HepG2 (cell line): ENCODE measurements at regions not wholly inside any gene's neighbourhood (a gene's known extent, or its start where the extent isn't known, plus 50 kb on each side); places are given as distances from the start of the nearest gene placed in this dataset.

Experiments
- ARID5B ChIP-seq: IDR thresholded peaks from 2 replicates; pipeline ENCODE4 v1.4.0; 2020; ENCODE audit warnings: mild to moderate bottlenecking, missing genetic modification reagents
- CREBL2 ChIP-seq: sonication (generic); formaldehyde crosslinking; IDR thresholded peaks from 2 replicates; pipeline ENCODE4 v1.8.1; 2023; ENCODE audit warnings: missing genetic modification reagents, mild to moderate bottlenecking, borderline replicate concordance
- ELF4 ChIP-seq: sonication (generic); formaldehyde crosslinking; IDR thresholded peaks from 2 replicates; pipeline ENCODE4 v1.5.0; 2020; ENCODE audit warnings: missing genetic modification reagents, mild to moderate bottlenecking, moderate library complexity, borderline replicate concordance
- HOMEZ ChIP-seq: IDR thresholded peaks from 2 replicates; pipeline ENCODE4 v1.6.1; 2016; ENCODE audit warnings: low read depth
- KDM1A ChIP-seq: IDR thresholded peaks from 2 replicates; pipeline ENCODE4 v1.6.1; 2016; ENCODE audit warnings: missing compliant biosample characterization
- MED1 ChIP-seq: sonication (generic); formaldehyde crosslinking; IDR thresholded peaks from 2 replicates; pipeline ENCODE4 v1.4.0; 2020; ENCODE audit warnings: missing genetic modification reagents
- SAP130 ChIP-seq: IDR thresholded peaks from 2 replicates; pipeline ENCODE4 v1.6.1; 2016; ENCODE audit warnings: low read depth
- ZNF281 ChIP-seq: sonication (generic); formaldehyde crosslinking; IDR thresholded peaks from 2 replicates; pipeline ENCODE4 v1.4.0; 2020; ENCODE audit warnings: missing genetic modification reagents, borderline replicate concordance
- ZNF432 ChIP-seq: sonication (generic); formaldehyde crosslinking; IDR thresholded peaks from 2 replicates; pipeline ENCODE4 v1.5.0; 2020; ENCODE audit warnings: missing genetic modification reagents, mild to moderate bottlenecking, borderline replicate concordance
- TF ChIP-seq, protein P1 (sequence below): sonication (generic); formaldehyde crosslinking; IDR thresholded peaks from 2 replicates; pipeline ENCODE4 v1.4.0; 2020; ENCODE audit warnings: missing genetic modification reagents
- TF ChIP-seq, protein P2 (sequence below): sonication (generic); formaldehyde crosslinking; IDR thresholded peaks from 2 replicates; pipeline ENCODE4 v1.8.0; 2022; ENCODE audit warnings: missing genetic modification reagents, low read depth, mild to moderate bottlenecking, borderline replicate concordance
- TF ChIP-seq, protein P3 (sequence below): IDR thresholded peaks from 2 replicates; pipeline ENCODE4 v1.6.1; 2016; ENCODE audit warnings: low read depth, missing genetic modification reagents, missing compliant biosample characterization

- TF ChIP-seq ZNF281 (CRISPR knock-in tag), result peak; percentile 89; the same call in 1 of the 2 replicates
- TF ChIP-seq, protein P1, sequence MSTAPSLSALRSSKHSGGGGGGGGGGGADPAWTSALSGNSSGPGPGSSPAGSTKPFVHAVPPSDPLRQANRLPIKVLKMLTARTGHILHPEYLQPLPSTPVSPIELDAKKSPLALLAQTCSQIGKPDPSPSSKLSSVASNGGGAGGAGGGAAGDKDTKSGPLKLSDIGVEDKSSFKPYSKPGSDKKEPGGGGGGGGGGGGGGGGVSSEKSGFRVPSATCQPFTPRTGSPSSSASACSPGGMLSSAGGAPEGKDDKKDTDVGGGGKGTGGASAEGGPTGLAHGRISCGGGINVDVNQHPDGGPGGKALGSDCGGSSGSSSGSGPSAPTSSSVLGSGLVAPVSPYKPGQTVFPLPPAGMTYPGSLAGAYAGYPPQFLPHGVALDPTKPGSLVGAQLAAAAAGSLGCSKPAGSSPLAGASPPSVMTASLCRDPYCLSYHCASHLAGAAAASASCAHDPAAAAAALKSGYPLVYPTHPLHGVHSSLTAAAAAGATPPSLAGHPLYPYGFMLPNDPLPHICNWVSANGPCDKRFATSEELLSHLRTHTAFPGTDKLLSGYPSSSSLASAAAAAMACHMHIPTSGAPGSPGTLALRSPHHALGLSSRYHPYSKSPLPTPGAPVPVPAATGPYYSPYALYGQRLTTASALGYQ, result peak; percentile 48; the same call in 1 of the 2 replicates
- TF ChIP-seq, protein P2, sequence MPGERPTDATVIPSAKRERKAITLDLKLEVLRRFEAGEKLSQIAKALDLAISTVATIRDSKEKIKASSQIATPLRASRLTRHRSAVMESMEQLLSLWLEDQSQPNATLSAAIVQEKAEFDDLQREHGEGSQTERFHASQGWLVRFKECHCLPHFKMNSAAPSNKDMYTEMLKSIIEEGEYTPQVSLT (CRISPR knock-in tag), result 0 out of 2 replicates have a peak, but pooled peaks have one; percentile 41
- TF ChIP-seq ZNF432, result no peak
- TF ChIP-seq, protein P3, sequence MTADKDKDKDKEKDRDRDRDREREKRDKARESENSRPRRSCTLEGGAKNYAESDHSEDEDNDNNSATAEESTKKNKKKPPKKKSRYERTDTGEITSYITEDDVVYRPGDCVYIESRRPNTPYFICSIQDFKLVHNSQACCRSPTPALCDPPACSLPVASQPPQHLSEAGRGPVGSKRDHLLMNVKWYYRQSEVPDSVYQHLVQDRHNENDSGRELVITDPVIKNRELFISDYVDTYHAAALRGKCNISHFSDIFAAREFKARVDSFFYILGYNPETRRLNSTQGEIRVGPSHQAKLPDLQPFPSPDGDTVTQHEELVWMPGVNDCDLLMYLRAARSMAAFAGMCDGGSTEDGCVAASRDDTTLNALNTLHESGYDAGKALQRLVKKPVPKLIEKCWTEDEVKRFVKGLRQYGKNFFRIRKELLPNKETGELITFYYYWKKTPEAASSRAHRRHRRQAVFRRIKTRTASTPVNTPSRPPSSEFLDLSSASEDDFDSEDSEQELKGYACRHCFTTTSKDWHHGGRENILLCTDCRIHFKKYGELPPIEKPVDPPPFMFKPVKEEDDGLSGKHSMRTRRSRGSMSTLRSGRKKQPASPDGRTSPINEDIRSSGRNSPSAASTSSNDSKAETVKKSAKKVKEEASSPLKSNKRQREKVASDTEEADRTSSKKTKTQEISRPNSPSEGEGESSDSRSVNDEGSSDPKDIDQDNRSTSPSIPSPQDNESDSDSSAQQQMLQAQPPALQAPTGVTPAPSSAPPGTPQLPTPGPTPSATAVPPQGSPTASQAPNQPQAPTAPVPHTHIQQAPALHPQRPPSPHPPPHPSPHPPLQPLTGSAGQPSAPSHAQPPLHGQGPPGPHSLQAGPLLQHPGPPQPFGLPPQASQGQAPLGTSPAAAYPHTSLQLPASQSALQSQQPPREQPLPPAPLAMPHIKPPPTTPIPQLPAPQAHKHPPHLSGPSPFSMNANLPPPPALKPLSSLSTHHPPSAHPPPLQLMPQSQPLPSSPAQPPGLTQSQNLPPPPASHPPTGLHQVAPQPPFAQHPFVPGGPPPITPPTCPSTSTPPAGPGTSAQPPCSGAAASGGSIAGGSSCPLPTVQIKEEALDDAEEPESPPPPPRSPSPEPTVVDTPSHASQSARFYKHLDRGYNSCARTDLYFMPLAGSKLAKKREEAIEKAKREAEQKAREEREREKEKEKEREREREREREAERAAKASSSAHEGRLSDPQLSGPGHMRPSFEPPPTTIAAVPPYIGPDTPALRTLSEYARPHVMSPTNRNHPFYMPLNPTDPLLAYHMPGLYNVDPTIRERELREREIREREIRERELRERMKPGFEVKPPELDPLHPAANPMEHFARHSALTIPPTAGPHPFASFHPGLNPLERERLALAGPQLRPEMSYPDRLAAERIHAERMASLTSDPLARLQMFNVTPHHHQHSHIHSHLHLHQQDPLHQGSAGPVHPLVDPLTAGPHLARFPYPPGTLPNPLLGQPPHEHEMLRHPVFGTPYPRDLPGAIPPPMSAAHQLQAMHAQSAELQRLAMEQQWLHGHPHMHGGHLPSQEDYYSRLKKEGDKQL (CRISPR knock-in tag), result peak; percentile 92
- peak; percentile 72 for TF ChIP-seq MED1 (CRISPR knock-in tag)
- peak; percentile 69 for TF ChIP-seq SAP130 (CRISPR knock-in tag)
- peak; percentile 89; the same call in 1 of the 2 replicates for TF ChIP-seq HOMEZ
- TF ChIP-seq KDM1A (CRISPR knock-in tag), result peak; percentile 47
- TF ChIP-seq ARID5B (CRISPR knock-in tag), result peak; percentile 99
- TF ChIP-seq ELF4 (CRISPR knock-in tag), result no peak
- no peak for TF ChIP-seq CREBL2
Measured at GRCh38 chr20:39152126-39152525, 190.0 kb downstream of the DHX35 start (continued).
